Neural progenitor cell (in vitro differentiated cells): ENCODE measurements at regions not wholly inside any gene's neighbourhood (a gene's known extent, or its start where the extent isn't known, plus 50 kb on each side); places are given as distances from the start of the nearest gene placed in this dataset.

Source experiments
- DNase-seq: peaks from one replicate; pipeline ENCODE4 v3.0.0-alpha.2; 2016; ENCODE audit warnings: low spot score
- H2AFZ ChIP-seq: fragments of 200-600 bp; sonication (generic); replicated peaks from 2 replicates; pipeline ENCODE4 v1.6.1; 2016; ENCODE audit warnings: antibody characterized with exemption
- H3F3A ChIP-seq: fragments of 200-600 bp; sonication (generic); 2 replicates; pipeline ENCODE4 v1.6.1; 2016; ENCODE audit warnings: antibody characterized with exemption, low read depth
- H3K27ac ChIP-seq: fragments of 200-600 bp; sonication (generic); 2 replicates; pipeline ENCODE4 v1.5.1; 2016; ENCODE audit warnings: mild to moderate bottlenecking
- H3K27me3 ChIP-seq: fragments of 200-600 bp; sonication (generic); 2 replicates; pipeline ENCODE4 v1.6.1; 2016; ENCODE audit warnings: mild to moderate bottlenecking, moderate library complexity
- H3K36me3 ChIP-seq: fragments of 200-600 bp; sonication (generic); 2 replicates; pipeline ENCODE4 v1.5.1; 2016
- H3K4me1 ChIP-seq: fragments of 200-600 bp; sonication (generic); 2 replicates; pipeline ENCODE4 v1.6.1; 2016; ENCODE audit warnings: mixed run types
- H3K4me2 ChIP-seq: fragments of 200-600 bp; sonication (generic); 2 replicates; pipeline ENCODE4 v1.6.1; 2016
- H3K4me3 ChIP-seq: fragments of 200-600 bp; sonication (generic); 2 replicates; pipeline ENCODE4 v1.5.1; 2016
- H3K79me2 ChIP-seq: fragments of 200-600 bp; sonication (generic); 2 replicates; pipeline ENCODE4 v1.6.1; 2016; ENCODE audit warnings: low read depth
- H3K9ac ChIP-seq: fragments of 200-600 bp; sonication (generic); 2 replicates; pipeline ENCODE4 v1.6.1; 2016
- H3K9me3 ChIP-seq: fragments of 200-600 bp; sonication (generic); 2 replicates; pipeline ENCODE4 v1.5.1; 2016; ENCODE audit warnings: low read depth
- H4K20me1 ChIP-seq: fragments of 200-600 bp; sonication (generic); 2 replicates; pipeline ENCODE4 v1.6.1; 2016; ENCODE audit warnings: low read depth
- H3K27ac Mint-ChIP-seq: 3 replicates; pipeline ENCODE4 v1.8.0; 2021; ENCODE audit warnings: mixed read lengths
- H3K27me3 Mint-ChIP-seq: 2 replicates; pipeline ENCODE4 v1.8.0; 2022; ENCODE audit warnings: low read depth, mild to moderate bottlenecking, inconsistent platforms, moderate library complexity, mixed read lengths; ENCODE audit not compliant: insufficient read depth
- H3K36me3 Mint-ChIP-seq: 3 replicates; pipeline ENCODE4 v1.8.0; 2021; ENCODE audit warnings: mixed read lengths
- H3K4me1 Mint-ChIP-seq: 3 replicates; pipeline ENCODE4 v1.8.0; 2021; ENCODE audit warnings: mixed read lengths
- H3K4me3 Mint-ChIP-seq: 3 replicates; pipeline ENCODE4 v1.8.0; 2021; ENCODE audit warnings: mild to moderate bottlenecking, moderate library complexity, mixed read lengths
- H3K9me3 Mint-ChIP-seq: 3 replicates; pipeline ENCODE4 v1.8.0; 2020; ENCODE audit warnings: mixed read lengths
- EZH2 ChIP-seq: fragments of 200-600 bp; sonication (generic); IDR thresholded peaks from 2 replicates; pipeline ENCODE4 v1.6.1; 2017; ENCODE audit warnings: antibody characterized with exemption, mild to moderate bottlenecking, moderate library complexity
- EZH2phosphoT487 ChIP-seq: fragments of 200-600 bp; sonication (generic); IDR thresholded peaks from 2 replicates; pipeline ENCODE4 v1.6.1; 2017; ENCODE audit warnings: antibody characterized with exemption
- TF ChIP-seq, protein P1 (sequence below): fragments of 200-600 bp; sonication (generic); IDR thresholded peaks from 2 replicates; pipeline ENCODE4 v1.5.1; 2017; ENCODE audit warnings: antibody characterized with exemption, mild to moderate bottlenecking

DNA sequence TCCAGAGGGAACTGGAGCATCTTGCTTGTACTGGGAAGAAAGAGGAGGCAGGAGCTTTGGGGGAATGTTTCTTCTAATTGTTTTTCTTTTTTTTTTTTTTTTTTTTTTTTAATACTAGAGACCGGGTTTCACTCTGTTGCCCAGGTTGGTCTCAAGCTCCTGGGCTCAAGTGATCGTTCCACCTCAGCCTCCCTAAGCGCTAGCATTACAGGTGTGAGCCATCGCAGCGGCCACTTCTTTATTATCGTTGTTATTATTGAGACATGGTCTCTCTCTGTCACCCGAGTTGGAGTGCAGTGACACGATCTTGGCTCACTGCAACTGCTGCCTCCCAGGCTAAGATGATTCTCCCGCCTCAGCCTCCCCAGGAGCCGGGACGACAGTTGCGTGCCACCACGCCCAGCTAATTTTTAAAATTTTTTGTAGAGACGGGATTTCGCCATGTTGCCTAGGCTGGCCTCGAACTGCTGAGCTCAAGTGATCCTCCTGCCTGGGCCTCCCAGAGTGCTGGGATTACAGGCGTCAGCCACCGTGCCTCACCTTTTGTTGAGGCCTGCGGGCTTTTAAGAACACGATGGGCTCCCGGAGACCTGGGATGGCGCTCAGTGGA, 137.3 kb upstream of the GSE1 start:
- no peak overlapping the region for H3K4me3 ChIP-seq
- H3K79me2 ChIP-seq, result no peaks in the 10 kb centered on the region
- peaks cover 22% of the 10 kb centered on the region for H3F3A ChIP-seq
- no peak overlapping the region for H3K27ac ChIP-seq
- H2AFZ ChIP-seq, result no peak overlapping the region
- peaks cover 23% of the 10 kb centered on the region for H3K27me3 Mint-ChIP-seq
- peaks cover 38% of the 10 kb centered on the region for H3K4me1 ChIP-seq
- no peak overlapping the region for H3K9ac ChIP-seq
- peaks cover 52% of the 10 kb centered on the region for H3K4me1 Mint-ChIP-seq
- peaks cover 3% of the 10 kb centered on the region for H3K9me3 Mint-ChIP-seq
- H3K9me3 ChIP-seq, result no peaks in the 10 kb centered on the region
- no peaks in the 10 kb centered on the region for H3K36me3 Mint-ChIP-seq
- H3K27me3 ChIP-seq, result no peaks in the 10 kb centered on the region
- TF ChIP-seq EZH2phosphoT487, result no peak
- no peak for TF ChIP-seq EZH2
- TF ChIP-seq, protein P1, sequence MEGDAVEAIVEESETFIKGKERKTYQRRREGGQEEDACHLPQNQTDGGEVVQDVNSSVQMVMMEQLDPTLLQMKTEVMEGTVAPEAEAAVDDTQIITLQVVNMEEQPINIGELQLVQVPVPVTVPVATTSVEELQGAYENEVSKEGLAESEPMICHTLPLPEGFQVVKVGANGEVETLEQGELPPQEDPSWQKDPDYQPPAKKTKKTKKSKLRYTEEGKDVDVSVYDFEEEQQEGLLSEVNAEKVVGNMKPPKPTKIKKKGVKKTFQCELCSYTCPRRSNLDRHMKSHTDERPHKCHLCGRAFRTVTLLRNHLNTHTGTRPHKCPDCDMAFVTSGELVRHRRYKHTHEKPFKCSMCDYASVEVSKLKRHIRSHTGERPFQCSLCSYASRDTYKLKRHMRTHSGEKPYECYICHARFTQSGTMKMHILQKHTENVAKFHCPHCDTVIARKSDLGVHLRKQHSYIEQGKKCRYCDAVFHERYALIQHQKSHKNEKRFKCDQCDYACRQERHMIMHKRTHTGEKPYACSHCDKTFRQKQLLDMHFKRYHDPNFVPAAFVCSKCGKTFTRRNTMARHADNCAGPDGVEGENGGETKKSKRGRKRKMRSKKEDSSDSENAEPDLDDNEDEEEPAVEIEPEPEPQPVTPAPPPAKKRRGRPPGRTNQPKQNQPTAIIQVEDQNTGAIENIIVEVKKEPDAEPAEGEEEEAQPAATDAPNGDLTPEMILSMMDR, result no peak
- H4K20me1 ChIP-seq, result no peaks in the 10 kb centered on the region
- H3K36me3 ChIP-seq, result no peaks in the 10 kb centered on the region
- no peak for DNase-seq
- H3K4me2 ChIP-seq, result no peak overlapping the region
- H3K27ac Mint-ChIP-seq, result no peak overlapping the region
- H3K4me3 Mint-ChIP-seq, result no peak overlapping the region

DNA sequence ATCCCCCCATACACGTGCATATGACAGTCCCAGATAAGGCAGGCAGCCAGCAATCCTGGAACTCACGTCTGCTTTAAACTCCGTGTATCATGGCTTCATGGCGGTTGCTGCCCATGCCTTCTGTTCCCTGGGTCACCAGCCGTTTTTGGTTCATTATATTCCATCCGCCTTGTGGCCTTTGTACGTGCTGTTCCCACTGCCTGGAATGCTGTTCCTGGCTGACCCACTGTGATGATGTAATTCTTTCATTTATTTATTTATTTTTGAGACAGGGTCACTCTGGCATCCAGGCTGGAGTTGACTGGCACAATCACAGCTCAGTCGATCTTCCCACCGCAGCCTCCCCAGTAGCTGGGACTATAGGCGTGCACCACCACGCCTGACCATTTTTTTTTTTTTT, 136.7 kb upstream of the GSE1 start:
- Histone ChIP-seq H4K20me1 (no peaks in the 10 kb centered on the region), H3K4me3 (no peak overlapping the region), H3K79me2 (no peaks in the 10 kb centered on the region), H3K9ac (no peak overlapping the region), H3F3A (peaks cover 22% of the 10 kb centered on the region), H3K4me1 (peaks cover 38% of the 10 kb centered on the region), H2AFZ (no peak overlapping the region), H3K36me3 (no peaks in the 10 kb centered on the region), H3K27ac (no peak overlapping the region), H3K9me3 (no peaks in the 10 kb centered on the region), H3K4me2 (no peak overlapping the region), H3K27me3 (no peaks in the 10 kb centered on the region)
- DNase-seq, result no peak
- Mint-ChIP-seq H3K27ac (no peak overlapping the region), H3K4me1 (peaks cover 55% of the 10 kb centered on the region), H3K36me3 (no peaks in the 10 kb centered on the region), H3K27me3 (peaks cover 26% of the 10 kb centered on the region), H3K9me3 (peaks cover 3% of the 10 kb centered on the region), H3K4me3 (no peak overlapping the region)
- TF ChIP-seq EZH2 (no peak), EZH2phosphoT487 (no peak)
- TF ChIP-seq, protein P1, result no peak

DNA sequence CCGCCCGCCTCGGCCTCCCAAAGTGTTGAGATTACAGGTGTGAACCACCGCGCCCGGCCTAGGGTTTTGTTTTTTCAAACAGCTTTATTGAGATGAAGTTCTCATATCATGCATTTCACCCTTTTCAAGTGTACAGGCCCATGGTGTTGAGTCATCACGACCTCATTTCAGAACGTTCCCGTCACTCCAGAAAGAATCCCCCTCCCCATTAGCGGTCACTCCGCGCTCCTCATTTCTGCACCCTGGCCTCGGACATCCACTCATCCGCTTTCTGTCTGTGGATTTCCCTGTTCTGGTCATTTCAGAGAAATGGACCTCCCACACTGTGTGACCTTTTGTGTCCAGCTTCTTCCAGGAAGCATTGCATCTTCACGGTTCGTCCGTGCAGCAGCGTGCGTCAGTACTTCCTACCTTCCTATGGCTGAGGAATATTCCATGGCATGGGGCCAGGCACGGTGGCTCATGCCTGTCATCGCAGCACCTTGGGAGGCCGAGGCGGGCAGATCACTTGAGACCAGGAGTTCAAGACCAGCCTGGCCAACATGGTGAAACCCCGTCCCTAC, 135.2 kb upstream of the GSE1 start:
- peaks cover 43% of the 10 kb centered on the region for H3K4me1 Mint-ChIP-seq

More for the DNA sequence above, 135.2 kb upstream of the GSE1 start:
- H2AFZ ChIP-seq, result no peak overlapping the region
- no peaks in the 10 kb centered on the region for H3K36me3 ChIP-seq
- no peaks in the 10 kb centered on the region for H3K79me2 ChIP-seq
- DNase-seq, result no peak
- H3K27me3 ChIP-seq, result no peaks in the 10 kb centered on the region
- no peak overlapping the region for H3K4me3 ChIP-seq
- H3K4me3 Mint-ChIP-seq, result no peak overlapping the region
- H3K27ac ChIP-seq, result no peak overlapping the region
- H3F3A ChIP-seq, result peaks cover 22% of the 10 kb centered on the region
- H3K9me3 ChIP-seq, result no peaks in the 10 kb centered on the region
- no peak overlapping the region for H3K9ac ChIP-seq
- peaks cover 36% of the 10 kb centered on the region for H3K4me1 ChIP-seq
- no peaks in the 10 kb centered on the region for H4K20me1 ChIP-seq
- peaks cover 20% of the 10 kb centered on the region for H3K27me3 Mint-ChIP-seq
- H3K9me3 Mint-ChIP-seq, result peaks cover 3% of the 10 kb centered on the region
- TF ChIP-seq EZH2phosphoT487, result no peak
- TF ChIP-seq, protein P1, result no peak
- no peak for TF ChIP-seq EZH2
- no peaks in the 10 kb centered on the region for H3K36me3 Mint-ChIP-seq
- H3K27ac Mint-ChIP-seq, result no peak overlapping the region
- H3K4me2 ChIP-seq, result no peak overlapping the region
